H1 (cell line): ENCODE measurements at regions not wholly inside any gene's neighbourhood (a gene's known extent, or its start where the extent isn't known, plus 50 kb on each side); places are given as distances from the start of the nearest gene placed in this dataset.

Experiments used
- CTCF ChIA-PET: fragments of 300-600 bp; sonication (Branson Sonifier 250); formaldehyde crosslinking; loops from one replicate; lab custom pipeline; 2021; ENCODE audit not compliant: partially characterized antibody; lab: Charles Lee
- POLR2A ChIA-PET: fragments of 300-600 bp; sonication (Branson Sonifier 250); formaldehyde crosslinking; loops from one replicate; lab custom pipeline; 2021; ENCODE audit warnings: inconsistent platforms; ENCODE audit not compliant: partially characterized antibody; lab: Charles Lee
- DNase-seq, 2 experiments: peaks; one replicate each; pipeline versions ENCODE4 v3.0.0 to v3.0.0-alpha.2; 2010 to 2022; ENCODE audit warnings: low spot score in 2 of 2, low read depth in 1 of 2, mixed read lengths in 1 of 2
- FAIRE-seq: peaks from 2 replicates; lab custom pipeline; 2011; peaks lifted over from hg19 to GRCh38; lab: Jason Lieb, UNC
- H2AFZ ChIP-seq: 2 replicates; pipeline ENCODE4 v1.8.1; 2012; ENCODE audit warnings: low read length, inconsistent platforms
- H2AK5ac ChIP-seq: 2 replicates; pipeline ENCODE4 v1.6.1; 2013; ENCODE audit warnings: low read depth, low read length
- H2BK120ac ChIP-seq: replicated peaks from 2 replicates; pipeline ENCODE3; 2013; ENCODE audit warnings: low read depth, low read length, inconsistent platforms
- H2BK12ac ChIP-seq: 2 replicates; pipeline ENCODE4 v1.6.1; 2013; ENCODE audit warnings: low read depth, low read length
- H2BK15ac ChIP-seq: 2 replicates; pipeline ENCODE4 v1.6.1; 2013; ENCODE audit warnings: low read length
- H2BK20ac ChIP-seq: 2 replicates; pipeline ENCODE4 v1.6.1; 2013; ENCODE audit warnings: low read length
- H2BK5ac ChIP-seq: 2 replicates; pipeline ENCODE4 v1.6.1; 2013; ENCODE audit warnings: low read depth, low read length
- H3K14ac ChIP-seq: 2 replicates; pipeline ENCODE4 v1.6.1; 2013; ENCODE audit warnings: inconsistent platforms; ENCODE audit not compliant: insufficient read length
- H3K18ac ChIP-seq: 2 replicates; pipeline ENCODE4 v1.6.1; 2013; ENCODE audit warnings: low read length; ENCODE audit errors: extremely low read depth
- H3K23ac ChIP-seq: 2 replicates; pipeline ENCODE4 v1.6.1; 2013; ENCODE audit warnings: inconsistent platforms; ENCODE audit not compliant: insufficient read length
- H3K23me2 ChIP-seq: 2 replicates; pipeline ENCODE4 v1.6.1; 2013; ENCODE audit warnings: low read depth, low read length
- H3K27ac ChIP-seq: 2 replicates; pipeline ENCODE4 v1.6.1; 2011; ENCODE audit warnings: low read depth, low read length, inconsistent platforms
- H3K27me3 ChIP-seq, 4 experiments: replicated peaks in 1 of 4; 1 replicate in 1 of 4; 2 replicates in 3 of 4; pipeline versions ENCODE4 v1.6.1 to v1.8.1; 2011 to 2013; ENCODE audit warnings: low read length in 3 of 4, mild to moderate bottlenecking in 3 of 4, inconsistent platforms in 2 of 4, mixed read lengths in 2 of 4, moderate library complexity in 1 of 4; ENCODE audit not compliant: control insufficient read depth in 3 of 4, insufficient read depth in 3 of 4; ENCODE audit errors: extremely low read depth in 1 of 4
- H3K36me3 ChIP-seq, 4 experiments: 2 replicates each; pipeline versions ENCODE4 v1.6.1 to v1.8.1; 2011 to 2013; ENCODE audit warnings: mild to moderate bottlenecking in 4 of 4, low read length in 3 of 4, moderate library complexity in 2 of 4, control low read depth in 1 of 4, inconsistent platforms in 1 of 4; ENCODE audit not compliant: insufficient read depth in 4 of 4, control insufficient read depth in 2 of 4
- H3K4ac ChIP-seq: replicated peaks from 2 replicates; pipeline ENCODE3; 2013; ENCODE audit warnings: low read length, low read depth, mixed read lengths, inconsistent platforms; ENCODE audit not compliant: insufficient read length
- H3K4me1 ChIP-seq, 4 experiments: replicated peaks in 1 of 4; 1 replicate in 1 of 4; 2 replicates in 3 of 4; pipeline versions ENCODE4 v1.6.1 to v1.8.1; 2011 to 2013; ENCODE audit warnings: low read length in 3 of 4, inconsistent platforms in 2 of 4, mixed read lengths in 1 of 4; ENCODE audit not compliant: insufficient read depth in 4 of 4, control insufficient read depth in 3 of 4
- H3K4me2 ChIP-seq, 2 experiments: 2 replicates each; pipeline versions ENCODE4 v1.6.1 to v1.8.1; 2011 to 2013; ENCODE audit warnings: low read depth in 2 of 2, low read length in 2 of 2, control low read depth in 1 of 2, inconsistent platforms in 1 of 2, mild to moderate bottlenecking in 1 of 2; ENCODE audit not compliant: insufficient read depth in 1 of 2
- H3K4me3 ChIP-seq, 4 experiments: fragments of 200-600, 300-600 bp in 1 of 4; sonication (generic), shearing (Covaris generic), sonication (Bioruptor Twin) in 1 of 4; 2 replicates each; pipeline versions ENCODE4 v1.5.1 to v1.8.1; 2011 to 2016; ENCODE audit warnings: low read length in 4 of 4, low read depth in 3 of 4, control low read depth in 2 of 4, inconsistent platforms in 2 of 4, mild to moderate bottlenecking in 2 of 4, mixed read lengths in 1 of 4, moderate library complexity in 1 of 4; ENCODE audit not compliant: insufficient read depth in 2 of 4; ENCODE audit errors: extremely low read depth in 1 of 4
- H3K56ac ChIP-seq: replicated peaks from 2 replicates; pipeline ENCODE3; 2013; ENCODE audit warnings: low read depth, mild to moderate bottlenecking, mixed read lengths, low read length, inconsistent platforms; ENCODE audit not compliant: insufficient read length
- H3K79me1 ChIP-seq: 2 replicates; pipeline ENCODE4 v1.6.1; 2013; ENCODE audit warnings: low read depth, low read length, control low read depth
- H3K79me2 ChIP-seq, 2 experiments: 2 replicates each; pipeline versions ENCODE4 v1.6.1 to v1.8.1; 2012 to 2013; ENCODE audit warnings: low read length in 2 of 2, mild to moderate bottlenecking in 2 of 2, inconsistent platforms in 1 of 2; ENCODE audit not compliant: insufficient read depth in 2 of 2, control insufficient read depth in 1 of 2
- H3K9ac ChIP-seq, 4 experiments: replicated peaks in 1 of 4; 1 replicate in 1 of 4; 2 replicates in 3 of 4; pipeline versions ENCODE4 v1.6.1 to v1.8.1; 2011 to 2013; ENCODE audit warnings: low read depth in 3 of 4, low read length in 3 of 4, control low read depth in 2 of 4, mild to moderate bottlenecking in 2 of 4, moderate library complexity in 2 of 4, inconsistent platforms in 1 of 4; ENCODE audit errors: extremely low read depth in 1 of 4
- H3K9me3 ChIP-seq, 2 experiments: 2 replicates each; pipeline versions ENCODE4 v1.6.1 to v1.8.1; 2012 to 2013; ENCODE audit warnings: mild to moderate bottlenecking in 2 of 2, moderate library complexity in 2 of 2, control low read depth in 1 of 2, inconsistent platforms in 1 of 2, low read depth in 1 of 2, low read length in 1 of 2, mixed read lengths in 1 of 2; ENCODE audit not compliant: insufficient read depth in 2 of 2
- H4K20me1 ChIP-seq, 2 experiments: replicated peaks in 1 of 2; 2 replicates each; pipeline versions ENCODE3 to v1.8.1; 2011 to 2013; ENCODE audit warnings: inconsistent platforms in 2 of 2, low read length in 2 of 2, mild to moderate bottlenecking in 1 of 2; ENCODE audit not compliant: insufficient read depth in 2 of 2, control insufficient read depth in 1 of 2
- H4K5ac ChIP-seq: 2 replicates; pipeline ENCODE4 v1.6.1; 2013; ENCODE audit warnings: low read length, low read depth, mixed read lengths, inconsistent platforms; ENCODE audit not compliant: insufficient read length
- H4K8ac ChIP-seq: 2 replicates; pipeline ENCODE4 v1.8.0; 2013; ENCODE audit warnings: mild to moderate bottlenecking, moderate library complexity, low read length, inconsistent platforms; ENCODE audit not compliant: insufficient read depth; ENCODE audit errors: extremely low read depth
- H4K91ac ChIP-seq: replicated peaks from 2 replicates; pipeline ENCODE3; 2013; ENCODE audit warnings: low read length, mixed read lengths, inconsistent platforms; ENCODE audit not compliant: insufficient read length
- CBX5 ChIP-seq: fragments of 300-800, 300-1000 bp; sonication (generic); IDR thresholded peaks from 2 replicates; pipeline ENCODE4 v1.7.1; 2016; ENCODE audit warnings: antibody characterized with exemption, low read length, low read depth
- CBX8 ChIP-seq: fragments of 300-800, 300-1000 bp; sonication (generic); IDR thresholded peaks from 2 replicates; pipeline ENCODE4 v1.7.1; 2016; ENCODE audit warnings: low read depth, low read length, borderline replicate concordance
- CTCF ChIP-seq, 3 experiments: IDR thresholded peaks; 1 replicate in 2 of 3; 2 replicates in 1 of 3; pipeline versions ENCODE4 v1.5.1 to v1.6.1; 2011; ENCODE audit warnings: low read length in 3 of 3, mild to moderate bottlenecking in 3 of 3, inconsistent platforms in 2 of 3, low read depth in 1 of 3, moderate library complexity in 1 of 3; ENCODE audit not compliant: insufficient read depth in 1 of 3; ENCODE audit errors: control extremely low read depth in 1 of 3
- RBBP5 ChIP-seq: IDR thresholded peaks from 2 replicates; pipeline ENCODE4 v1.7.1; 2012; ENCODE audit warnings: low read depth, mild to moderate bottlenecking, inconsistent platforms, low read length, moderate library complexity, borderline replicate concordance
- WGBS, 2 experiments: shearing (Covaris generic) in 1 of 2; methylation state at CpG; one replicate each; pipeline versions ENCODE4 v1.1.6 to v1.1.7; 2013 to 2015; ENCODE audit warnings: low lambda C conversion rate in 2 of 2, mixed read lengths in 2 of 2, inconsistent platforms in 1 of 2, low coverage in 1 of 2, missing lambda C conversion rate in 1 of 2; ENCODE audit not compliant: insufficient replicate concordance in 2 of 2, insufficient coverage in 1 of 2, insufficient read length in 1 of 2; ENCODE audit errors: extremely low coverage in 1 of 2, missing lambda C conversion rate in 1 of 2; 5-methylcytosine and 5-hydroxymethylcytosine counted together

- POLR2A ChIA-PET, result no interaction called here
- CTCF ChIA-PET, result interaction anchor here (0.6 to 0.7 kb wide), 3 partner anchors 130 to 473 kb away, joined by 3 to 4 read pairs (median 3); no protein-coding TSS in a partner anchor
Observed at GRCh38 chr16:54503011-54503855, 216.6 kb upstream of the IRX3 start.

More at GRCh38 chr16:54503011-54503855, 216.6 kb upstream of the IRX3 start:
- Histone ChIP-seq H3K14ac (no peak overlapping the region), H3K27me3 (no peaks in the 10 kb centered on the region), H3K27ac (no peak overlapping the region), H4K20me1 (no peaks in the 10 kb centered on the region), H2BK20ac (no peak overlapping the region), H3K56ac (no peak overlapping the region), H2AFZ (no peak overlapping the region), H4K5ac (no peak overlapping the region), H3K79me2 (no peaks in the 10 kb centered on the region), H2BK15ac (no peak overlapping the region), H3K9ac (no peak overlapping the region; a peak in 1 of 7 replicates), H3K18ac (no peak overlapping the region), H3K79me1 (no peaks in the 10 kb centered on the region), H3K4ac (no peak overlapping the region), H4K8ac (peak overlapping the region; percentile 9; the same call in 1 of the 2 replicates), H2BK120ac (no peak overlapping the region), H3K9me3 (no peaks in the 10 kb centered on the region), H3K36me3 (no peaks in the 10 kb centered on the region), H3K4me2 (no peak overlapping the region), H3K23ac (no peak overlapping the region), H4K91ac (no peak overlapping the region), H3K4me3 (no peak overlapping the region), H2BK5ac (no peak overlapping the region), H3K4me1 (peaks cover 3 to 29% (median 10%) of the 10 kb centered on the region in 4 experiments; a peak in 4 of 7 replicates), H2BK12ac (no peak overlapping the region), H2AK5ac (no peak overlapping the region), H3K23me2 (0 out of 2 replicates have a peak, but pooled peaks cover 2% of the 10 kb centered on the region)
- FAIRE-seq, result no peak
- no peak for DNase-seq
- TF ChIP-seq RBBP5 (no peak), CBX5 (no peak), CTCF (IDR thresholded peaks at IDR 0.05; ENCODE audit: control extremely low read depth in 1 of 3, insufficient read depth in 1 of 3, low read depth in 1 of 3, low read length in 3 of 3) (no peak), CBX8 (no peak)
- 92% methylated on average over 8 of the region's 9 CpGs; no CpG with 5 or more reads in 1 of the 2 experiments for WGBS, 2 experiments
